HG02623 (cell line): ENCODE measurements at regions not wholly inside any gene's neighbourhood (a gene's known extent, or its start where the extent isn't known, plus 50 kb on each side); places are given as distances from the start of the nearest gene placed in this dataset.

ENCODE experiments used
- ATAC-seq: cut with Tn5 transposase; IDR thresholded peaks from one replicate; pipeline ENCODE4 v1.9.1; 2021; ENCODE audit warnings: moderate library complexity; ENCODE audit not compliant: unreplicated experiment

- ATAC-seq: no peak
Measured at GRCh38 chr5:133696782-133697507, 84.6 kb upstream of the FSTL4 start.

GRCh38 chr5:133696006-133696584, 83.8 kb upstream of the FSTL4 start:
- ATAC-seq: no peak

- no peak for ATAC-seq
Measured at GRCh38 chr5:133694181-133694831, 82.0 kb upstream of the FSTL4 start.

GRCh38 chr5:133691448-133691847, 79.1 kb upstream of the FSTL4 start:
- no peak for ATAC-seq

- ATAC-seq: no peak
Measured at GRCh38 chr5:133690746-133691145, 78.4 kb upstream of the FSTL4 start.

GRCh38 chr5:133688391-133688790, 76.0 kb upstream of the FSTL4 start:
- ATAC-seq: no peak

GRCh38 chr5:133687212-133688061, 75.1 kb upstream of the FSTL4 start:
- ATAC-seq: no peak

- ATAC-seq: no peak
Measured at GRCh38 chr5:133686566-133686965, 74.2 kb upstream of the FSTL4 start.

GRCh38 chr5:133685402-133686018, 73.2 kb upstream of the FSTL4 start:
- no peak for ATAC-seq

GRCh38 chr5:133683646-133684596, 71.6 kb upstream of the FSTL4 start:
- no peak for ATAC-seq

GRCh38 chr5:133682451-133682850, 70.1 kb upstream of the FSTL4 start:
- ATAC-seq: no peak

GRCh38 chr5:133681896-133682295, 69.6 kb upstream of the FSTL4 start:
- ATAC-seq: no peak

GRCh38 chr5:133680830-133681565, 68.7 kb upstream of the FSTL4 start:
- no peak for ATAC-seq

- ATAC-seq: no peak
Measured at GRCh38 chr5:133679534-133679933, 67.2 kb upstream of the FSTL4 start.

GRCh38 chr5:133675376-133676154, 63.2 kb upstream of the FSTL4 start:
- ATAC-seq: no peak

GRCh38 chr5:133670336-133670735, 58.0 kb upstream of the FSTL4 start:
- ATAC-seq: no peak

GRCh38 chr5:133669472-133669871, 57.1 kb upstream of the FSTL4 start:
- no peak for ATAC-seq

- no peak for ATAC-seq
Measured at GRCh38 chr5:133668458-133668857, 56.1 kb upstream of the FSTL4 start.
